CD14-positive monocyte (primary cell): ENCODE measurements at regions not wholly inside any gene's neighbourhood (a gene's known extent, or its start where the extent isn't known, plus 50 kb on each side); places are given as distances from the start of the nearest gene placed in this dataset.

Experiments
- DNase-seq, 3 donors: peaks; one replicate each; pipeline ENCODE4 v3.0.0-alpha.2; 2011 to 2022
- H2AFZ ChIP-seq: 2 replicates; pipeline ENCODE4 v1.6.0; 2012; ENCODE audit warnings: mild to moderate bottlenecking, low read depth, low read length, inconsistent platforms; ENCODE audit not compliant: insufficient read depth, poor library complexity, severe bottlenecking
- H3K27ac ChIP-seq, 2 donors: 1 replicate in 1 of 2; 2 replicates in 1 of 2; pipeline ENCODE4 v1.5.1; 2012 to 2013; ENCODE audit warnings: low read length in 2 of 2, control low read depth in 1 of 2, inconsistent platforms in 1 of 2, low read depth in 1 of 2, mild to moderate bottlenecking in 1 of 2
- H3K27me3 ChIP-seq, 2 donors: one replicate each; pipeline versions ENCODE4 v1.6.0 to v1.6.1; 2011 to 2013; ENCODE audit warnings: low read length in 2 of 2; ENCODE audit not compliant: control insufficient read depth in 2 of 2, insufficient read depth in 2 of 2
- H3K36me3 ChIP-seq, 2 donors: replicated peaks in 1 of 2; 1 replicate in 1 of 2; 2 replicates in 1 of 2; pipeline versions ENCODE4 v1.5.1 to v1.6.1; 2012 to 2013; ENCODE audit warnings: low read length in 2 of 2, control low read depth in 1 of 2, inconsistent platforms in 1 of 2, mild to moderate bottlenecking in 1 of 2; ENCODE audit not compliant: insufficient read depth in 2 of 2, control insufficient read depth in 1 of 2
- H3K4me1 ChIP-seq, 2 donors: 1 replicate in 1 of 2; 2 replicates in 1 of 2; pipeline versions ENCODE4 v1.5.1 to v1.6.1; 2012 to 2013; ENCODE audit warnings: low read length in 2 of 2, control low read depth in 1 of 2, inconsistent platforms in 1 of 2, mild to moderate bottlenecking in 1 of 2, moderate library complexity in 1 of 2; ENCODE audit not compliant: insufficient read depth in 2 of 2, control insufficient read depth in 1 of 2
- H3K4me2 ChIP-seq: replicated peaks from 2 replicates; pipeline ENCODE3; 2012; ENCODE audit warnings: low read length, moderate library complexity, mild to moderate bottlenecking; ENCODE audit not compliant: poor library complexity, severe bottlenecking; ENCODE audit errors: extremely low read depth
- H3K4me3 ChIP-seq, 3 experiments: fragments of 200-600 bp in 1 of 3; sonication (generic) in 1 of 3; replicated peaks in 1 of 3; 1 replicate in 2 of 3; 2 replicates in 1 of 3; pipeline ENCODE4 v1.5.1; 2011 to 2013; ENCODE audit warnings: low read length in 3 of 3, mild to moderate bottlenecking in 3 of 3, control low read depth in 2 of 3, low read depth in 2 of 3, inconsistent platforms in 1 of 3, moderate library complexity in 1 of 3
- H3K79me2 ChIP-seq: 2 replicates; pipeline ENCODE4 v1.6.0; 2012; ENCODE audit warnings: mild to moderate bottlenecking, control low read depth, inconsistent platforms, low read length, moderate library complexity; ENCODE audit not compliant: insufficient read depth
- H3K9ac ChIP-seq: 2 replicates; pipeline ENCODE4 v1.6.0; 2017; ENCODE audit warnings: low read length, mild to moderate bottlenecking; ENCODE audit not compliant: insufficient read depth, poor library complexity, severe bottlenecking
- H3K9me3 ChIP-seq, 2 donors: replicated peaks in 1 of 2; 1 replicate in 1 of 2; 2 replicates in 1 of 2; pipeline versions ENCODE4 v1.5.1 to v1.6.1; 2012 to 2013; ENCODE audit warnings: low read length in 2 of 2, control low read depth in 1 of 2; ENCODE audit not compliant: control insufficient read depth in 1 of 2, insufficient read depth in 1 of 2
- H4K20me1 ChIP-seq: 2 replicates; pipeline ENCODE4 v1.6.0; 2012; ENCODE audit warnings: mild to moderate bottlenecking, low read length, control low read depth, moderate library complexity; ENCODE audit not compliant: insufficient read depth
- H3K27ac Mint-ChIP-seq, 7 donors: one replicate each; pipeline ENCODE4 v1.8.0; 2020; ENCODE audit warnings: mild to moderate bottlenecking in 7 of 7, mixed read lengths in 7 of 7, moderate library complexity in 6 of 7, inconsistent platforms in 2 of 7
- H3K27me3 Mint-ChIP-seq, 3 donors: one replicate each; pipeline ENCODE4 v1.8.0; 2021 to 2022; ENCODE audit warnings: low read depth in 3 of 3, mild to moderate bottlenecking in 3 of 3, mixed read lengths in 3 of 3, moderate library complexity in 3 of 3, inconsistent platforms in 1 of 3
- H3K36me3 Mint-ChIP-seq, 2 donors: one replicate each; pipeline ENCODE4 v1.8.0; 2020; ENCODE audit warnings: mixed read lengths in 2 of 2, inconsistent platforms in 1 of 2, mild to moderate bottlenecking in 1 of 2
- H3K4me1 Mint-ChIP-seq: one replicate; pipeline ENCODE4 v1.8.0; 2020; ENCODE audit warnings: mild to moderate bottlenecking, mixed read lengths
- H3K4me3 Mint-ChIP-seq, 2 donors: one replicate each; pipeline ENCODE4 v1.8.0; 2020; ENCODE audit warnings: mild to moderate bottlenecking in 2 of 2, mixed read lengths in 2 of 2, moderate library complexity in 1 of 2
- H3K9me3 Mint-ChIP-seq, 7 donors: one replicate each; pipeline ENCODE4 v1.8.0; 2020 to 2022; ENCODE audit warnings: mixed read lengths in 7 of 7, mild to moderate bottlenecking in 6 of 7, moderate library complexity in 6 of 7, inconsistent platforms in 2 of 7
- WGBS: methylation state at CpG from one replicate; pipeline ENCODE4 v1.1.5; 2013; ENCODE audit warnings: missing lambda C conversion rate; ENCODE audit not compliant: insufficient coverage; 5-methylcytosine and 5-hydroxymethylcytosine counted together
- intact Hi-C, 2 donors: fragments of 100-400 bp; cut with micrococcal nuclease; formaldehyde crosslinking; loops; one replicate each; pipeline versions ENCODE4 v1.15.0 to v1.15.1; 2023
- TF ChIP-seq, protein P1 (sequence below): fragments of 200-600 bp; IDR thresholded peaks from one replicate; pipeline ENCODE4 v1.8.0; 2022; ENCODE audit warnings: antibody characterized with exemption, mild to moderate bottlenecking

DNA sequence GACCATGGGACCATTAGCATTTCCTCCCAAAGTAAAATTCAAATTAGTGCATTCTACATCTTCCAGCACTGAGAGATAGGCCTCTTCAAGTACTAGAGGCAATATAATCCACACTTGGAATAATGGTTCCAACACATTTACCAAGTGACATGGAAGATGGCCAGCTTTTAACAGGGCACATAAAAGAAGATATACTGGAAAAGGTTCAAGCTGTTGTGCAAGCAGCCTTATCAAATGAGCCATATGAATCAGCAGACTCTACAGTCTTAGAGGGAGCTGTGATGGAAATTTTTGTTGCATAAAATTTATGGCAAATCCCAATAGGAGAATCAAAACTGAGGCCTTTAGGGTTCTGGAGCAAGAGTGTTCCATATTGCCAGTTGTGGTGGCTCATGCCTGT lies 526.6 kb upstream of the IRAK1BP1 start:
- no peak overlapping the region for H3K27ac Mint-ChIP-seq
- no peak overlapping the region for H3K4me3 Mint-ChIP-seq

DNA sequence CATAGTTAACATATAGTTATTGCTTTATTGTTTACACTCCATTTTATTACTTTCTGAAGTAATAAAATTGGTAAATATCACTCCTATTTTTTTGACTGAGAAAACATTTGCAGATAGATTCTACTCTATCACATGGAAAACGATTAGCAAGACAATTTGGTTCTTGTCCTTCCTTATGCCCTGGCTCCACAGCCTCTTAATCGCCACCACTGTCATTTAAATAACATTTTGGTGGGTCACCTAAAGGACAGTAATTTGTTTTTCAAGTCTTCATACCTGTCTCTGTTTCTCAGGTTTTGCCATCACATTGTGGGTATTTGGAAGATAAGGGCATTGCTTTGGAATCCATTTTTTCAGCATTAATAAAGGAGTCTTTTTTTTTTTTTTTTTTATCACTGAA lies 521.5 kb upstream of the IRAK1BP1 start:
- H3K4me1 ChIP-seq, result no peaks in the 10 kb centered on the region
- no peaks in the 10 kb centered on the region for H3K79me2 ChIP-seq
- H3K36me3 Mint-ChIP-seq, result no peaks in the 10 kb centered on the region
- no peak overlapping the region for H2AFZ ChIP-seq
- no peak overlapping the region for H3K9ac ChIP-seq
- no peak for DNase-seq
- H4K20me1 ChIP-seq, result no peaks in the 10 kb centered on the region
- no peaks in the 10 kb centered on the region for H3K27me3 ChIP-seq
- no peaks in the 10 kb centered on the region for H3K9me3 ChIP-seq
- no peak overlapping the region for H3K4me3 Mint-ChIP-seq
- no peaks in the 10 kb centered on the region for H3K4me1 Mint-ChIP-seq
- WGBS, result no CpG with 5 or more reads among the region's 2 CpGs
- intact Hi-C loops, result no loop called here
- no peaks in the 10 kb centered on the region for H3K27me3 Mint-ChIP-seq
- H3K27ac ChIP-seq, result no peak overlapping the region
- H3K36me3 ChIP-seq, result no peaks in the 10 kb centered on the region
- no peak overlapping the region for H3K4me2 ChIP-seq
- H3K4me3 ChIP-seq, result no peak overlapping the region
- H3K9me3 Mint-ChIP-seq, result peaks cover 0 to 4% (median 3%) of the 10 kb centered on the region in 7 donors
- TF ChIP-seq, protein P1, sequence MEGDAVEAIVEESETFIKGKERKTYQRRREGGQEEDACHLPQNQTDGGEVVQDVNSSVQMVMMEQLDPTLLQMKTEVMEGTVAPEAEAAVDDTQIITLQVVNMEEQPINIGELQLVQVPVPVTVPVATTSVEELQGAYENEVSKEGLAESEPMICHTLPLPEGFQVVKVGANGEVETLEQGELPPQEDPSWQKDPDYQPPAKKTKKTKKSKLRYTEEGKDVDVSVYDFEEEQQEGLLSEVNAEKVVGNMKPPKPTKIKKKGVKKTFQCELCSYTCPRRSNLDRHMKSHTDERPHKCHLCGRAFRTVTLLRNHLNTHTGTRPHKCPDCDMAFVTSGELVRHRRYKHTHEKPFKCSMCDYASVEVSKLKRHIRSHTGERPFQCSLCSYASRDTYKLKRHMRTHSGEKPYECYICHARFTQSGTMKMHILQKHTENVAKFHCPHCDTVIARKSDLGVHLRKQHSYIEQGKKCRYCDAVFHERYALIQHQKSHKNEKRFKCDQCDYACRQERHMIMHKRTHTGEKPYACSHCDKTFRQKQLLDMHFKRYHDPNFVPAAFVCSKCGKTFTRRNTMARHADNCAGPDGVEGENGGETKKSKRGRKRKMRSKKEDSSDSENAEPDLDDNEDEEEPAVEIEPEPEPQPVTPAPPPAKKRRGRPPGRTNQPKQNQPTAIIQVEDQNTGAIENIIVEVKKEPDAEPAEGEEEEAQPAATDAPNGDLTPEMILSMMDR, result no peak
- no peak overlapping the region for H3K27ac Mint-ChIP-seq

More for the DNA sequence above, 526.6 kb upstream of the IRAK1BP1 start:
- H3K9me3 ChIP-seq, result peaks cover 3 to 5% of the 10 kb centered on the region in 2 donors
- H4K20me1 ChIP-seq, result no peaks in the 10 kb centered on the region
- H3K4me2 ChIP-seq, result no peak overlapping the region
- H2AFZ ChIP-seq, result no peak overlapping the region
- Mint-ChIP-seq H3K9me3 (peaks cover 0 to 7% (median 6%) of the 10 kb centered on the region in 7 donors), H3K36me3 (no peaks in the 10 kb centered on the region), H3K27me3 (no peaks in the 10 kb centered on the region), H3K4me1 (no peaks in the 10 kb centered on the region)
- TF ChIP-seq, protein P1, result no peak
- intact Hi-C loops, result no loop called here
- no peaks in the 10 kb centered on the region for H3K79me2 ChIP-seq
- no peak overlapping the region for H3K9ac ChIP-seq
- no peak for DNase-seq
- H3K27me3 ChIP-seq, result no peaks in the 10 kb centered on the region
- no peak overlapping the region for H3K27ac ChIP-seq
- H3K36me3 ChIP-seq, result no peaks in the 10 kb centered on the region
- no peaks in the 10 kb centered on the region for H3K4me1 ChIP-seq
- H3K4me3 ChIP-seq, result no peak overlapping the region
